RWPE2 (cell line): ENCODE measurements at regions not wholly inside any gene's neighbourhood (a gene's known extent, or its start where the extent isn't known, plus 50 kb on each side); places are given as distances from the start of the nearest gene placed in this dataset.

Experiments
- ATAC-seq: fragments of 200-7000 bp; cut with Tn5 transposase; 3 replicates; pipeline ENCODE4 v1.9.1; 2021; ENCODE audit warnings: low read depth
- DNase-seq: peaks from one replicate; pipeline ENCODE4 v3.0.0-alpha.2; 2020; ENCODE audit warnings: low spot score
- H3K27ac ChIP-seq: fragments of 450-650 bp; 2 replicates; pipeline ENCODE4 v1.5.1; 2017; ENCODE audit warnings: mild to moderate bottlenecking; ENCODE audit not compliant: poor library complexity, severe bottlenecking
- H3K27me3 ChIP-seq: fragments of 250-450 bp; sonication (Bioruptor Pico); 2 replicates; pipeline ENCODE4 v1.5.1; 2021; ENCODE audit warnings: mild to moderate bottlenecking, moderate library complexity; ENCODE audit not compliant: insufficient read depth, poor library complexity, severe bottlenecking
- H3K36me3 ChIP-seq: fragments of 250-450 bp; sonication (Bioruptor Pico); 2 replicates; pipeline ENCODE4 v1.5.1; 2020; ENCODE audit warnings: low read depth, mild to moderate bottlenecking, moderate library complexity
- H3K4me1 ChIP-seq: fragments of 250-450 bp; sonication (Bioruptor Pico); 2 replicates; pipeline ENCODE4 v1.5.1; 2021; ENCODE audit warnings: mild to moderate bottlenecking, moderate library complexity; ENCODE audit not compliant: insufficient read depth, poor library complexity, severe bottlenecking
- H3K4me3 ChIP-seq: fragments of 250-450 bp; sonication (Bioruptor Pico); 2 replicates; pipeline ENCODE4 v1.5.1; 2021; ENCODE audit warnings: mild to moderate bottlenecking, moderate library complexity; ENCODE audit not compliant: severe bottlenecking
- H3K9me3 ChIP-seq: fragments of 250-450 bp; sonication (Bioruptor Pico); 2 replicates; pipeline ENCODE4 v1.5.1; 2021; ENCODE audit warnings: mild to moderate bottlenecking, moderate library complexity; ENCODE audit not compliant: severe bottlenecking
- TF ChIP-seq, protein P1 (sequence below): fragments of 450-650 bp; IDR thresholded peaks from one replicate; pipeline ENCODE4 v1.5.1; 2017; ENCODE audit warnings: mild to moderate bottlenecking, moderate library complexity; ENCODE audit not compliant: poor library complexity, severe bottlenecking

DNA sequence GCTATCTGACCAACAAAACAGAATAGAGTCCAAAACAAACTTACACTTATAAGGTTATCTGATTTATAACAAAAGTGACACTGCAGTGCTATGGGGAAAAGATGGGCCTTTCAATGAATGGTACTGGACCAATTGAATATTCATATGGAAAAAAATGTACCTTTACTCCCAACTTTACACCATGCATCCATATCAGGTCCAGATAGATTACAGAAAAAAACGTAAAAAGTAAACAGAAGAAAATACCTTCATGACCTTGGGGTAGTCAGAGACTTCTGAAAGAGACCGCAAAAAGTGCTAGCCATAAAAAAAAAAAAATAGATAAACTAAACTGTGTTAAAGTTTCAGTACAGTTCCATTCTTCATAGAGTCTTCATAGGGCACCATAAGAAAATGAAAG lies 308.3 kb downstream of the GXYLT1 start:
- Histone ChIP-seq H3K27me3 (peaks cover 6% of the 10 kb centered on the region), H3K4me3 (no peak overlapping the region), H3K4me1 (no peaks in the 10 kb centered on the region), H3K36me3 (no peaks in the 10 kb centered on the region), H3K9me3 (no peaks in the 10 kb centered on the region), H3K27ac (no peak overlapping the region)
- TF ChIP-seq, protein P1, sequence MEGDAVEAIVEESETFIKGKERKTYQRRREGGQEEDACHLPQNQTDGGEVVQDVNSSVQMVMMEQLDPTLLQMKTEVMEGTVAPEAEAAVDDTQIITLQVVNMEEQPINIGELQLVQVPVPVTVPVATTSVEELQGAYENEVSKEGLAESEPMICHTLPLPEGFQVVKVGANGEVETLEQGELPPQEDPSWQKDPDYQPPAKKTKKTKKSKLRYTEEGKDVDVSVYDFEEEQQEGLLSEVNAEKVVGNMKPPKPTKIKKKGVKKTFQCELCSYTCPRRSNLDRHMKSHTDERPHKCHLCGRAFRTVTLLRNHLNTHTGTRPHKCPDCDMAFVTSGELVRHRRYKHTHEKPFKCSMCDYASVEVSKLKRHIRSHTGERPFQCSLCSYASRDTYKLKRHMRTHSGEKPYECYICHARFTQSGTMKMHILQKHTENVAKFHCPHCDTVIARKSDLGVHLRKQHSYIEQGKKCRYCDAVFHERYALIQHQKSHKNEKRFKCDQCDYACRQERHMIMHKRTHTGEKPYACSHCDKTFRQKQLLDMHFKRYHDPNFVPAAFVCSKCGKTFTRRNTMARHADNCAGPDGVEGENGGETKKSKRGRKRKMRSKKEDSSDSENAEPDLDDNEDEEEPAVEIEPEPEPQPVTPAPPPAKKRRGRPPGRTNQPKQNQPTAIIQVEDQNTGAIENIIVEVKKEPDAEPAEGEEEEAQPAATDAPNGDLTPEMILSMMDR: no peak
- DNase-seq: no peak
- no peak for ATAC-seq

DNA sequence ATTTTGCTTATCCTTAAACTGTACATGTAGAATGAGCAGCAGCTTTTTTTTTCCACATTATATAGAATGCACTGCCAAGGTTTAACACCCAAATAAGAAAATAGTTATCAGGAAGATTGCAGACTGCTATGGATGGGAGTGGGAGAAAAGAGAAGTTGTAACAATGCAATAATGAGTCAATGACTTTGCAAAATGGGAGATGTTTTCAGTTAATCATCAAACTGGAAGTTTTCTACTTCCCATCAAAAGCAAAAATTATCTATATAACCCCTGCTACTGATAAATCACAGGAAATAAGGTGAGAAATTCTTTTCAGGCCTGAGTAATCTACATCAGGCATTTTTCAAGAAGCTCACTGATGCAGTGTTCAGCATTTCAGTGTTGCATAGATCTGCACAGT lies 309.1 kb downstream of the GXYLT1 start:
- no peak for DNase-seq

GRCh38 chr12:41819948-41820347 lies 324.7 kb downstream of the GXYLT1 start:
- Histone ChIP-seq H3K4me1 (no peaks in the 10 kb centered on the region), H3K27ac (no peak overlapping the region)
- no peak for ATAC-seq

More for the DNA sequence above, 309.1 kb downstream of the GXYLT1 start:
- no peaks in the 10 kb centered on the region for H3K4me1 ChIP-seq
- H3K4me3 ChIP-seq: no peak overlapping the region
- TF ChIP-seq, protein P1: no peak
- H3K27me3 ChIP-seq: peaks cover 4% of the 10 kb centered on the region
- no peaks in the 10 kb centered on the region for H3K36me3 ChIP-seq
- ATAC-seq: no peak
- no peak overlapping the region for H3K27ac ChIP-seq
- H3K9me3 ChIP-seq: no peaks in the 10 kb centered on the region

GRCh38 chr12:41804026-41804425 lies 340.6 kb downstream of the GXYLT1 start:
- ATAC-seq (no peak), DNase-seq (no peak)
- H3K9me3 ChIP-seq: no peaks in the 10 kb centered on the region
- no peak overlapping the region for H3K27ac ChIP-seq
- no peaks in the 10 kb centered on the region for H3K27me3 ChIP-seq
- H3K4me3 ChIP-seq: no peak overlapping the region
- no peaks in the 10 kb centered on the region for H3K36me3 ChIP-seq
- TF ChIP-seq, protein P1: no peak
- H3K4me1 ChIP-seq: no peaks in the 10 kb centered on the region

More at GRCh38 chr12:41819948-41820347, 324.7 kb downstream of the GXYLT1 start:
- no peak overlapping the region for H3K4me3 ChIP-seq
- DNase-seq: no peak
- no peaks in the 10 kb centered on the region for H3K27me3 ChIP-seq
- H3K9me3 ChIP-seq: no peaks in the 10 kb centered on the region
- no peaks in the 10 kb centered on the region for H3K36me3 ChIP-seq
- TF ChIP-seq, protein P1: no peak

- H3K27ac ChIP-seq: no peak overlapping the region
- DNase-seq: no peak
- H3K4me3 ChIP-seq: no peak overlapping the region
- no peaks in the 10 kb centered on the region for H3K36me3 ChIP-seq
- H3K4me1 ChIP-seq: no peaks in the 10 kb centered on the region
- no peak for ATAC-seq
- TF ChIP-seq, protein P1: no peak
- H3K9me3 ChIP-seq: no peaks in the 10 kb centered on the region
- H3K27me3 ChIP-seq: no peaks in the 10 kb centered on the region
Observed at GRCh38 chr12:41802803-41803202, 341.9 kb downstream of the GXYLT1 start.
